ENCODE measurements at regions not wholly inside any gene's neighbourhood (a gene's known extent, or its start where the extent isn't known, plus 50 kb on each side); places are given as distances from the start of the nearest gene placed in this dataset.
"Not testable (repeated sequence)": the region's sequence is repeated elsewhere in the genome, so short reads cannot be mapped to it uniquely, and the experiment has no call there.

DNA sequence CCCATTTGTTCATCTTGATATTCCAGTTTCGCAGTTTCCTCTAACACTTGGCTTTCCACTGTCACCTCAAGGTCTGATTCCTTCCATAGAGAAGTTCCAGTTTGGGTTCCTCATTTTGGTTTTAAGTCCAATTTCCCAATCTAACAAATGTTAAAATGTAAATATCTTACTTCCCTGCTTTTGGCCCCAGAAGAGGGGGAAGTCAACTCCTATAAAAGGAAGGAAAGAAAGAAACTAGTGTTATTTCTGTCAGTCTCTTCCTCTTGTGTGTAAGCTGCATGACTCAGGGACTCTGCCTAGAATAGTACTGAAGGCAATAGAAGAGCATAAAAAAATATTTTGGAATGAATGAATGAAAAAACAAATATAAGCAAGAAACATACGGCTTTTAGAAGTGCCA lies 127.5 kb upstream of the CCNG1 start:
- no peak for TF ChIP-seq ZFX (IDR thresholded peaks at IDR 0.05)
- TF ChIP-seq, protein P1, sequence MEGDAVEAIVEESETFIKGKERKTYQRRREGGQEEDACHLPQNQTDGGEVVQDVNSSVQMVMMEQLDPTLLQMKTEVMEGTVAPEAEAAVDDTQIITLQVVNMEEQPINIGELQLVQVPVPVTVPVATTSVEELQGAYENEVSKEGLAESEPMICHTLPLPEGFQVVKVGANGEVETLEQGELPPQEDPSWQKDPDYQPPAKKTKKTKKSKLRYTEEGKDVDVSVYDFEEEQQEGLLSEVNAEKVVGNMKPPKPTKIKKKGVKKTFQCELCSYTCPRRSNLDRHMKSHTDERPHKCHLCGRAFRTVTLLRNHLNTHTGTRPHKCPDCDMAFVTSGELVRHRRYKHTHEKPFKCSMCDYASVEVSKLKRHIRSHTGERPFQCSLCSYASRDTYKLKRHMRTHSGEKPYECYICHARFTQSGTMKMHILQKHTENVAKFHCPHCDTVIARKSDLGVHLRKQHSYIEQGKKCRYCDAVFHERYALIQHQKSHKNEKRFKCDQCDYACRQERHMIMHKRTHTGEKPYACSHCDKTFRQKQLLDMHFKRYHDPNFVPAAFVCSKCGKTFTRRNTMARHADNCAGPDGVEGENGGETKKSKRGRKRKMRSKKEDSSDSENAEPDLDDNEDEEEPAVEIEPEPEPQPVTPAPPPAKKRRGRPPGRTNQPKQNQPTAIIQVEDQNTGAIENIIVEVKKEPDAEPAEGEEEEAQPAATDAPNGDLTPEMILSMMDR (conservative IDR thresholded peaks at IDR 0.05), result no peak
- no peak overlapping the region for H3K27ac ChIP-seq

- TF ChIP-seq ZFX (IDR thresholded peaks at IDR 0.05), result no peak
- TF ChIP-seq, protein P1 (conservative IDR thresholded peaks at IDR 0.05), result no peak
- H3K27ac ChIP-seq, result no peak overlapping the region
These were observed 126.4 kb upstream of the CCNG1 start for GRCh38 chr5:163310997-163311396.

GRCh38 chr5:163312598-163312997 lies 124.8 kb upstream of the CCNG1 start:
- H3K27ac ChIP-seq, result no peak overlapping the region
- TF ChIP-seq ZFX (IDR thresholded peaks at IDR 0.05), result no peak
- TF ChIP-seq, protein P1 (conservative IDR thresholded peaks at IDR 0.05), result no peak

DNA sequence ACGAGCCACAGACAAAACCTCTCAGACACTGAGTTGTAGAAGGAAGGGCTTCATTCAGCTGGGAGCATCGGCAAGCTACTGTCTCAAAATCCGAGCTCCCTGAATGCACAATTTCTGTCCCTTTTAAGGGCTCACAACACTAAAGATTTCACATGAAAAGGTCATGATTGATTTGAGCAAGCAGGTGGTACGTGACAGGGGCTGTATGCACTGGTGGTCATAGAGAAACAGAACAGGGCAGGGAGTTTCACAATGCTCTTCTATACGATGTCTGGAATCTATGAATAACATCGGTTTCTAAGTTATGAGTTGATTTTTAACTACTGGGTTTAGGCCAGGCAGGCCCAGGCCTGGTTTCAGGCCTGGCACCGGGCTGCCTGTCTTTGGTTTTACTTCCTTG lies 124.3 kb upstream of the CCNG1 start:
- H3K27ac ChIP-seq, result not testable (repeated sequence)

DNA sequence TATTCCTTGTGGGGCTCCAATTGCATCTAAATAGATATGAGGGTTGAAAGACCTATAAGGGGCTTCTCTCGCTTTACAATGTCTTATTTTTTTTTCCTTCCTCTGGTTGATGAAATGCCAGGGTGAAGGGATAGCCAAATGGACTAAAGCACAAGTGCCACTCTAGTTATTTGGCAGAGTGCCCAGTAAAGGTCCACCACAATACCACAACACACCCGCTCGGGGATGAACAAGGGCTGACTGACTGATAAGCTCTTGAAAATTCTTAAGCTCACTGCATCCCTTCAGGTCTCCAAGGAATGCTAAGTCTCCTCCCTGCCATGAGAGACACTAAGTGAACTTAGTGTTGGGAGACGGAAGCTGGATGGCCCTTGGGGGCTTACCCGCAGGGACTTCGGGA lies 121.0 kb upstream of the CCNG1 start:
- H3K27ac ChIP-seq, result not testable (repeated sequence)

DNA sequence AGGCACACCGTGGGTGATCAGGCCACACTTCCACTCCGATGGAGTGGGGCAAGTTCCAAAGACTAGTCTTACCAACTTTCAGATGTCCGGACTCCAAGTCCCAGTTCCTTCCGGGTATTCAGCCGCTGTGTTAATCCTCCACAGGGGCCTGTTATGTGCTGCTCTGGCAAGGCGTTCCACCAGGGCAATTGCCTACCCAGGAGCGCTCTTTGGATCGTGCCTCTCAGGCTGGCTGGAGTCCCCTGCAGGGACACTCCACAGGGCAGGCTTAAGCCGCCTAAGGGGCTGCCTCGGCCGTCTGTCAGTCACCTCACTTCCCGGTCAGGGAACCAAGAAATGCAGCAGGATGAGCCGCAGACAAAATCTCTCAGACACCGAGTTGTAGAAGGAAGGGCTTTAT lies 118.7 kb upstream of the CCNG1 start:
- TF ChIP-seq, protein P1 (conservative IDR thresholded peaks at IDR 0.05), result no peak
- no peak for TF ChIP-seq ZFX (IDR thresholded peaks at IDR 0.05)

DNA sequence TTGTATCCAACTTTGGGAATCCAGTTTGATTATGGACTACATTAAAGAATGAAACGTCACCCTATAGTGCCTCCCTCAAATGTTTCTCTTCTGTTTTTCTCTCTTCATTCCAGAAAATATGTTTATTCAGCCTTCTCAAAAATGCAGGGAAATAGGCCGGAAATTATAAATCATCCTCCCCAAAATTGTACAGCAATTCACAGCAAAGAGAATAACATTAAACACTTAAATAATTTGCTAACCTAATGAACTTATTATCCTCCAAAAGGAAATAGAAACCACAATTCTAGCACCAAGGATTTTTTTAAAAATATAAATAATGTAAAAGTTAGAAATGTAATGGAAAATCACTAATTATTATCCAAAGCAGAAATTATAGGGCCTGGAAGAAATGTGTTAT lies 115.9 kb upstream of the CCNG1 start:
- TF ChIP-seq, protein P1 (conservative IDR thresholded peaks at IDR 0.05), result no peak
- TF ChIP-seq ZFX (IDR thresholded peaks at IDR 0.05), result no peak
- H3K27ac ChIP-seq, result no peak overlapping the region

More for the DNA sequence above, 118.7 kb upstream of the CCNG1 start:
- H3K27ac ChIP-seq, result no peak overlapping the region

DNA sequence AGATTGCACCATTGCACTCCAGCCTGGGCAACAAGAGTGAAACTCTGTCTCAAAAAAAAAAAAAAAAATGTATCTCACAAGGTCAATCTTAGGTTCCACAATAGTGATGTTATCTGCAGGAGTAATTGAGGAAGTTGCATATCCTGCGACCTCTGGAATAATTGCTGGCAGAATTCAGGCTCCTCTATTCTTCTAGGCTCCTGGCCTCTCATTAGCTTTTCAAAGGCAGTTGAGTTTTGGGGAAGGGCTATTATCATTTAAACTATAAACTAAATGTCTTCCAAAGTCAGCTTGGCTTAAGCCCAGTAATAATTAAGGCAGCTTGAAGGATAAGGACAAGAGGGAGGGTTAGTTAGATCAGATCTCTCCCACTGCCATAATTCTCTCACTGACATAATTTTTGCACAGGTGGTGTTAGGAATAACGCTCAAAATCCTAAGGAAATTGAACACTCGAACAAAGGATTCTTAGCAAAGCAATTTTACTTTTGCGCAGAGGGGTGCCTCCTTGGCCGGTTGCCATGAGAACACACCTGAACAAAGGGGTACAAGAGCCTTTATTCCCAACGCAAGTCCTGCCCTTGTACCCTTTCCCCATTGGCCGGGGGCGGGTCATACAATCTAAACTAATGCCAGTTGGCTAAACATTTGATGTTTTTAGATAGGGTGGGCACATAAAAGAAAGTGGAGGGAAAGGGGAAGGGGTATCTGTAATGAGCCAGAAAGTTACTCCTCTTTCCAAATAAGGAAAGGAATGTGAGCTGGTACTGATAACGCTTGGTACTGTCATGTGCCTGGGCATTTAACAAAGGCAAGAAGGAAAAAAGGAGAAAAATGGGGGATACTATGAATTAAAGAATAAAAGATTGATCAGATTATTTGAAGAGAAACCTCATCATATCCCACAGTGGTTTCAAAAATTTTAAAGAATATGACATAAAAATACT lies 106.4 kb upstream of the CCNG1 start:
- no peak overlapping the region for H3K27ac ChIP-seq
- TF ChIP-seq, protein P1 (conservative IDR thresholded peaks at IDR 0.05), result no peak
- no peak for TF ChIP-seq ZFX (IDR thresholded peaks at IDR 0.05)

DNA sequence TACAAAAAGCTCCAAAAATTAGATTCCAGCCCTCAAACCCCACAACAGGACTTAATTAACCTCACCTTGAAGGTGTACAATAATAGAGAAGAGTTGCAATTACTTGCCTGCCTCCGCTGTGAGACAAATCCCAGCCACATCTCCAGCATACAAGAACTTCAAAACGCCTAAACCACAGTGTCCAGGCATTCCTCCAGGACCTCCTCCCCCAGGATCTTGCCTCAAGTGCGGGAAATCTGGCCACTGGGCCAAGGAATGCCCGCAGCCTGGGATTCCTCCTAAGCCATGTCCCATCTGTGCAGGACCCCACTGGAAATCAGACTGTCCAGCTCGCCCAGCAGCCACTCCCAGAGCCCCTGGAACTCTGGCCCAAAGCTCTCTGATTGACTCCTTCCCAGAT lies 101.3 kb upstream of the CCNG1 start:
- not testable (repeated sequence) for H3K27ac ChIP-seq

Data from C4-2B (cell line).